Heart left ventricle (tissue), 16 donors: ENCODE measurements at regions not wholly inside any gene's neighbourhood (a gene's known extent, or its start where the extent isn't known, plus 50 kb on each side); places are given as distances from the start of the nearest gene placed in this dataset.

ENCODE experiments used
- ATAC-seq, 4 donors: fragments of 200-7000 bp; cut with Tn5 transposase; one replicate each; pipeline ENCODE4 v1.9.1; 2020 to 2022; ENCODE audit warnings: moderate library complexity in 4 of 4, mild to moderate bottlenecking in 3 of 4, moderate number of reproducible peaks in 1 of 4
- DNase-seq, 5 donors: peaks; one replicate each; pipeline ENCODE4 v3.0.0-alpha.2; 2020
- H3K27ac ChIP-seq, 12 donors: fragments of 200-600 bp; sonication (generic) in 4 of 12; one replicate each; pipeline versions ENCODE4 v1.5.0 to v1.8.0; 2016 to 2022; ENCODE audit warnings: mild to moderate bottlenecking in 2 of 12
- H3K27me3 ChIP-seq, 9 donors: fragments of 200-600 bp; sonication (generic) in 2 of 9; one replicate each; pipeline versions ENCODE4 v1.5.1 to v1.8.0; 2016 to 2022; ENCODE audit warnings: mild to moderate bottlenecking in 3 of 9
- H3K36me3 ChIP-seq, 9 donors: fragments of 200-600 bp; sonication (generic) in 2 of 9; one replicate each; pipeline versions ENCODE4 v1.5.0 to v1.8.0; 2018 to 2022; ENCODE audit warnings: mild to moderate bottlenecking in 2 of 9
- H3K4me1 ChIP-seq, 12 donors: fragments of 200-600 bp; sonication (generic) in 4 of 12; one replicate each; pipeline versions ENCODE4 v1.5.0 to v1.8.0; 2016 to 2022; ENCODE audit warnings: mild to moderate bottlenecking in 3 of 12
- H3K4me3 ChIP-seq, 12 donors: fragments of 200-600 bp; sonication (generic) in 4 of 12; one replicate each; pipeline versions ENCODE4 v1.5.0 to v1.8.0; 2017 to 2022; ENCODE audit warnings: mild to moderate bottlenecking in 9 of 12, moderate library complexity in 4 of 12
- H3K9me3 ChIP-seq, 12 donors: fragments of 200-600 bp; sonication (generic) in 4 of 12; one replicate each; pipeline versions ENCODE4 v1.5.0 to v1.8.0; 2016 to 2022; ENCODE audit warnings: mild to moderate bottlenecking in 1 of 12
- CTCF ChIP-seq, 12 donors: fragments of 200-600 bp; sonication (generic) in 4 of 12; IDR thresholded peaks; one replicate each; pipeline versions ENCODE4 v1.5.0 to v1.8.0; 2018 to 2022; ENCODE audit warnings: antibody characterized with exemption in 12 of 12, mild to moderate bottlenecking in 5 of 12
- POLR2A ChIP-seq, 2 donors: fragments of 450-650 bp; IDR thresholded peaks; one replicate each; pipeline ENCODE4 v1.6.1; 2017; ENCODE audit warnings: antibody characterized with exemption in 2 of 2, mild to moderate bottlenecking in 2 of 2, moderate library complexity in 2 of 2
- WGBS, 4 donors: extraction: QIAGEN DNeasy Blood & Tissue Kit in 2 of 4; methylation state at CpG; one replicate each; pipeline versions ENCODE4 v1.1.5 to v1.1.7; 2013 to 2018; 5-methylcytosine and 5-hydroxymethylcytosine counted together
- intact Hi-C, 10 donors: fragments of 100-400 bp; cut with DNase I; formaldehyde crosslinking; loops; one replicate each; pipeline versions ENCODE4 v1.11.1 to v1.14.2; 2022
- donor health status: ischemic (EF 13 %, LVEDD 7.1; RV severe dilation, severe dysfunction).
- donor health status: healthy with polysubstance abuse.
- donor health status: DM: no; HTN: yes; CAD: no.
- donor health status: DM: no; HTN: no; CAD: no.
- donor health status: ischemic (EF 25% LVEDD 6.9; RV normal size, moderate dysfunction).
- donor health status: ischemic (EF 25% LVEDD 5.7; RV mildly dilated, moderate dysfunction).
- donor health status: healthy.
- donor health status: DM: yes; HTN: yes; CAD: no.
- donor health status: ischemic (EF 35%, LVEDD 5.7; RV mildly dilated, moderate dysfunction).
- donor health status: nonischemic (EF 11% LVEDD 7.7; RV severe dilation, severe dysfunction).
- donor health status: DM: yes; HTN: yes; CAD: no.
- donor health status: PGD.
- donor health status: ischemic (EF 29% LVEDD 5.4; RV normal size, mild dysfunction).
- donor health status: nonischemic (EF 23%, LVEDD 6.1; RV moderate dilation, normal function).

- Histone ChIP-seq H3K9me3 (peaks cover 0 to 3% (median 0%) of the 10 kb centered on the region in 12 donors), H3K27ac (no peak overlapping the region), H3K36me3 (no peaks in the 10 kb centered on the region), H3K27me3 (no peaks in the 10 kb centered on the region), H3K4me1 (peaks cover 0 to 1% (median 0%) of the 10 kb centered on the region in 12 donors), H3K4me3 (no peak overlapping the region)
- no peak for ATAC-seq
- WGBS, 4 donors, result 80 to 86% (median 84%) methylated on average over 13 of the region's 13 CpGs
- TF ChIP-seq POLR2A (IDR thresholded peaks at IDR 0.05), result no peak
- TF ChIP-seq CTCF (IDR thresholded peaks at IDR 0.05), result no peak
- intact Hi-C loops, result no loop called here
- DNase-seq, result peak in 1 of 5 donors; percentile 14
Measured at GRCh38 chr10:121662531-121662930, 64.3 kb upstream of the FGFR2 start.

- peak in 1 of 4 donors; percentile 20 for ATAC-seq
- TF ChIP-seq POLR2A (IDR thresholded peaks at IDR 0.05) (no peak), CTCF (IDR thresholded peaks at IDR 0.05) (no peak)
- WGBS, 4 donors, result 82 to 89% (median 87%) methylated on average over 12 to 14 of the region's 14 CpGs
- Histone ChIP-seq H3K4me1 (no peaks in the 10 kb centered on the region), H3K4me3 (no peak overlapping the region), H3K27me3 (no peaks in the 10 kb centered on the region), H3K36me3 (no peaks in the 10 kb centered on the region), H3K27ac (no peak overlapping the region), H3K9me3 (peaks cover 0 to 3% (median 0%) of the 10 kb centered on the region in 12 donors)
- intact Hi-C loops, result no loop called here
- DNase-seq, result peak in 1 of 5 donors; percentile 40
Measured at GRCh38 chr10:121661451-121661851, 63.2 kb upstream of the FGFR2 start.

- no peak for ATAC-seq
Measured at GRCh38 chr10:121659236-121659635, 61.0 kb upstream of the FGFR2 start.

GRCh38 chr10:121658611-121659010 is 60.4 kb upstream of the FGFR2 start:
- intact Hi-C loops, result no loop called here
- no peaks in the 10 kb centered on the region for H3K4me1 ChIP-seq
- DNase-seq (no peak), ATAC-seq (no peak)
- no peaks in the 10 kb centered on the region for H3K27me3 ChIP-seq
- H3K4me3 ChIP-seq, result no peak overlapping the region
- H3K36me3 ChIP-seq, result no peaks in the 10 kb centered on the region
- TF ChIP-seq CTCF (IDR thresholded peaks at IDR 0.05) (no peak), POLR2A (IDR thresholded peaks at IDR 0.05) (no peak)
- 81 to 94% (median 88%) methylated on average over 3 of the region's 3 CpGs for WGBS, 4 donors
- H3K27ac ChIP-seq, result no peak overlapping the region
- peaks cover 0 to 3% (median 0%) of the 10 kb centered on the region in 12 donors for H3K9me3 ChIP-seq

More at GRCh38 chr10:121659236-121659635, 61.0 kb upstream of the FGFR2 start:
- DNase-seq, result peak in 1 of 5 donors; percentile 12
- Histone ChIP-seq H3K4me1 (no peaks in the 10 kb centered on the region), H3K27me3 (no peaks in the 10 kb centered on the region), H3K9me3 (peaks cover 0 to 3% (median 0%) of the 10 kb centered on the region in 12 donors), H3K4me3 (no peak overlapping the region), H3K36me3 (no peaks in the 10 kb centered on the region), H3K27ac (no peak overlapping the region)
- TF ChIP-seq CTCF (IDR thresholded peaks at IDR 0.05), result no peak
- no peak for TF ChIP-seq POLR2A (IDR thresholded peaks at IDR 0.05)
- 84 to 87% (median 86%) methylated on average over 10 of the region's 10 CpGs for WGBS, 4 donors
- intact Hi-C loops, result no loop called here
